Muscle layer of duodenum (tissue), 2 donors: ENCODE measurements at regions not wholly inside any gene's neighbourhood (a gene's known extent, or its start where the extent isn't known, plus 50 kb on each side); places are given as distances from the start of the nearest gene placed in this dataset.
"Not testable (repeated sequence)": the region's sequence is repeated elsewhere in the genome, so short reads cannot be mapped to it uniquely, and the experiment has no call there.

ENCODE experiments used
- H3K27ac ChIP-seq: one replicate; pipeline ENCODE4 v1.7.0; 2013; ENCODE audit warnings: mild to moderate bottlenecking, low read length
- H3K27me3 ChIP-seq: one replicate; pipeline ENCODE4 v1.7.0; 2013; ENCODE audit warnings: low read depth, mild to moderate bottlenecking, control low read depth, low read length
- H3K36me3 ChIP-seq, 2 donors: one replicate each; pipeline ENCODE4 v1.7.0; 2013; ENCODE audit warnings: low read length in 2 of 2, control low read depth in 1 of 2, mild to moderate bottlenecking in 1 of 2; ENCODE audit not compliant: insufficient read depth in 2 of 2, control insufficient read depth in 1 of 2
- H3K4me1 ChIP-seq, 2 donors: one replicate each; pipeline ENCODE4 v1.7.0; 2013; ENCODE audit warnings: low read length in 2 of 2, mild to moderate bottlenecking in 2 of 2, control low read depth in 1 of 2, moderate library complexity in 1 of 2; ENCODE audit not compliant: insufficient read depth in 2 of 2, control insufficient read depth in 1 of 2
- H3K4me3 ChIP-seq, 2 donors: one replicate each; pipeline ENCODE4 v1.7.0; 2013; ENCODE audit warnings: low read length in 2 of 2, low read depth in 1 of 2, mild to moderate bottlenecking in 1 of 2
- H3K9me3 ChIP-seq, 2 donors: one replicate each; pipeline ENCODE4 v1.7.0; 2013; ENCODE audit warnings: low read length in 2 of 2, control low read depth in 1 of 2, mild to moderate bottlenecking in 1 of 2; ENCODE audit not compliant: control insufficient read depth in 1 of 2
- donor health status: healthy.

GRCh38 chr20:40050596-40050995 is 638.4 kb downstream of the MAFB start:
- no peak overlapping the region for H3K27ac ChIP-seq
- no peaks in the 10 kb centered on the region for H3K4me1 ChIP-seq
- no peaks in the 10 kb centered on the region for H3K9me3 ChIP-seq
- H3K4me3 ChIP-seq, result no peak overlapping the region
- H3K27me3 ChIP-seq, result no peaks in the 10 kb centered on the region
- no peaks in the 10 kb centered on the region for H3K36me3 ChIP-seq

- no peaks in the 10 kb centered on the region for H3K36me3 ChIP-seq
- H3K4me3 ChIP-seq, result no peak overlapping the region
- no peaks in the 10 kb centered on the region for H3K4me1 ChIP-seq
- no peak overlapping the region for H3K27ac ChIP-seq
- no peaks in the 10 kb centered on the region for H3K9me3 ChIP-seq
- H3K27me3 ChIP-seq, result no peaks in the 10 kb centered on the region
These were observed 639.2 kb downstream of the MAFB start for GRCh38 chr20:40049854-40050253.

GRCh38 chr20:40046703-40047102 is 642.3 kb downstream of the MAFB start:
- H3K27ac ChIP-seq, result no peak overlapping the region
- no peaks in the 10 kb centered on the region for H3K9me3 ChIP-seq
- no peaks in the 10 kb centered on the region for H3K4me1 ChIP-seq
- H3K27me3 ChIP-seq, result no peaks in the 10 kb centered on the region
- H3K4me3 ChIP-seq, result no peak overlapping the region
- H3K36me3 ChIP-seq, result no peaks in the 10 kb centered on the region

GRCh38 chr20:40037511-40037910 is 651.5 kb downstream of the MAFB start:
- Histone ChIP-seq H3K4me1 (no peaks in the 10 kb centered on the region), H3K9me3 (no peaks in the 10 kb centered on the region), H3K36me3 (no peaks in the 10 kb centered on the region), H3K27me3 (no peaks in the 10 kb centered on the region), H3K27ac (no peak overlapping the region), H3K4me3 (no peak overlapping the region)

- H3K9me3 ChIP-seq, result no peaks in the 10 kb centered on the region
- H3K4me3 ChIP-seq, result no peak overlapping the region
- H3K36me3 ChIP-seq, result no peaks in the 10 kb centered on the region
- no peak overlapping the region for H3K27ac ChIP-seq
- no peaks in the 10 kb centered on the region for H3K4me1 ChIP-seq
- H3K27me3 ChIP-seq, result no peaks in the 10 kb centered on the region
These were observed 659.4 kb downstream of the MAFB start for GRCh38 chr20:40029589-40029988.

- H3K4me3 ChIP-seq, result no peak overlapping the region
- H3K36me3 ChIP-seq, result no peaks in the 10 kb centered on the region
- H3K4me1 ChIP-seq, result no peaks in the 10 kb centered on the region
- no peaks in the 10 kb centered on the region for H3K9me3 ChIP-seq
- H3K27ac ChIP-seq, result no peak overlapping the region
- no peaks in the 10 kb centered on the region for H3K27me3 ChIP-seq
These were observed 669.5 kb downstream of the MAFB start for GRCh38 chr20:40019510-40019909.

- no peaks in the 10 kb centered on the region for H3K9me3 ChIP-seq
- H3K36me3 ChIP-seq, result no peaks in the 10 kb centered on the region
- H3K4me1 ChIP-seq, result no peaks in the 10 kb centered on the region
- no peak overlapping the region for H3K4me3 ChIP-seq
- no peaks in the 10 kb centered on the region for H3K27me3 ChIP-seq
- H3K27ac ChIP-seq, result no peak overlapping the region
These were observed 671.3 kb downstream of the MAFB start for GRCh38 chr20:40017765-40018164.

GRCh38 chr20:40016890-40017289 is 672.1 kb downstream of the MAFB start:
- Histone ChIP-seq H3K27me3 (no peaks in the 10 kb centered on the region), H3K36me3 (no peaks in the 10 kb centered on the region), H3K9me3 (no peaks in the 10 kb centered on the region), H3K27ac (no peak overlapping the region), H3K4me3 (no peak overlapping the region), H3K4me1 (no peaks in the 10 kb centered on the region)

- Histone ChIP-seq H3K27ac (no peak overlapping the region), H3K27me3 (no peaks in the 10 kb centered on the region), H3K36me3 (no peaks in the 10 kb centered on the region), H3K9me3 (no peaks in the 10 kb centered on the region), H3K4me3 (no peak overlapping the region), H3K4me1 (no peaks in the 10 kb centered on the region)
These were observed 672.6 kb downstream of the MAFB start for GRCh38 chr20:40016392-40016791.

GRCh38 chr20:40012026-40012425 is 677.0 kb downstream of the MAFB start:
- H3K4me1 ChIP-seq, H3K27ac ChIP-seq, H3K36me3 ChIP-seq, H3K27me3 ChIP-seq, H3K4me3 ChIP-seq, H3K9me3 ChIP-seq: not testable (repeated sequence)

- H3K9me3 ChIP-seq, result no peaks in the 10 kb centered on the region
- no peaks in the 10 kb centered on the region for H3K4me1 ChIP-seq
- no peaks in the 10 kb centered on the region for H3K36me3 ChIP-seq
- no peaks in the 10 kb centered on the region for H3K27me3 ChIP-seq
- H3K27ac ChIP-seq, result no peak overlapping the region
- H3K4me3 ChIP-seq, result no peak overlapping the region
These were observed 678.6 kb downstream of the MAFB start for GRCh38 chr20:40010483-40010882.

- Histone ChIP-seq H3K27ac (no peak overlapping the region), H3K9me3 (no peaks in the 10 kb centered on the region), H3K36me3 (no peaks in the 10 kb centered on the region), H3K27me3 (no peaks in the 10 kb centered on the region), H3K4me3 (no peak overlapping the region), H3K4me1 (no peaks in the 10 kb centered on the region)
These were observed 679.5 kb downstream of the MAFB start for GRCh38 chr20:40009542-40009941.
